ENCODE measurements at regions not wholly inside any gene's neighbourhood (a gene's known extent, or its start where the extent isn't known, plus 50 kb on each side); places are given as distances from the start of the nearest gene placed in this dataset.
"Not testable (repeated sequence)": the region's sequence is repeated elsewhere in the genome, so short reads cannot be mapped to it uniquely, and the experiment has no call there.

DNA sequence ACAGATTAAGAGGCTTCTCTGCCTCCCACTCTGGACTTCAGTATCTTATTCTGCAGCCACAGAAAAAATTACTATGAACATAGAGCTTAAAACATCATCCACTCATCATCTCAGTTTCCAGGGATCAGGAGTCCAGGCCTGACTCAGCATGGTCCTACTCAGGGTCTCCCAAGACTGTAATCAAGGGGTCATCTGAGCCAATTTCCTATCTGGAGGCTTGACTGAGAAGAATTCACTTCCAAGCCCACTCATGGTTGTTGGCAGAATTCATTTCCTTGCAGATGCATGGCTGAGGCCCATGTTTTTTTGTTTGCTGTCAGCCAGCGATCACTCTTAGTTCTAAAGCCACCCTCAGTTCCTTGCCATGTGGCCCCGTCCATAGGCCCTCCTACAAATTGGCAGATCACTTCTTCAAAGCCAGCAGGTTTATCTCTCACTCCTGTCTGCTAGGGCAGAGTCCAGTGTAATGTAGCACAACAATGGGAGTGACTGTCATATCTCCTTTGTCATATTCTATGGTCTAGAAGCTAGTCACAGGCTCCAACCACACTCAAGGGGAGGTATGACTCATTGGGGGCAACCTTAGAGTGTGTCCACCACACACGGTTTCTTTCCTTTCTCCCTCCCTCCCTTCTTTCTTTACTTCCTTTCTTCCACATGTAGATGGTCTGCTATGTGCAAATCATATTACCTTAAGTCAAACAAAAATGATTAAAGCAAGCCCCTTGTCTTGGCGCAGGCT is 251.6 kb downstream of the QDPR start:
- Mint-ChIP-seq H3K27ac (no peak overlapping the region), H3K4me3 (no peak overlapping the region), H3K27me3 (ENCODE audit: low read depth) (peaks cover 7% of the 10 kb centered on the region), H3K4me1 (ENCODE audit: low read depth) (no peaks in the 10 kb centered on the region), H3K9me3 (ENCODE audit: insufficient read depth) (no peaks in the 10 kb centered on the region), H3K36me3 (ENCODE audit: low read depth) (no peaks in the 10 kb centered on the region)
- DNase-seq = no peak
- ATAC-seq = no peak
- POLR2A ChIA-PET = no interaction called here
- CTCF ChIA-PET = no interaction called here

DNA sequence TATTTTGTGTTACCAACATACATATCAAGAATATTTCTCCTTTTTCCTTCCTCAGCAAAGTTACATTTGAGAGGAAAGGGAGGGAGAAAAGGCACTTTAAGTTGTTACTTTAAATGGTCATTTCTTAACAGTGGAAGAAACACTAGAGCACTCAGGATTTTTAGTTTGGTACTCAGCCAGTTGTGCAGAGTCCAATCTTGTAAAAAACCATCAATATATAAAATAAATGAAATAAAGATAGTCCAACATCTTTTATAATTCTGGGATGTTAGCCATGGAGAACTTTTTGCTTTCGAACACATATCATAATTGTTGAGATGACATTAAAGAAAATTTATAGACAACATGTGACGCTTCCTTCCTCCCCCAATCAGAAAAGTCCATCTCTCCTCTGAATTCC is 253.8 kb downstream of the QDPR start:
- Mint-ChIP-seq H3K4me1 (ENCODE audit: low read depth) (no peaks in the 10 kb centered on the region), H3K27ac (no peak overlapping the region), H3K27me3 (ENCODE audit: low read depth) (peaks cover 7% of the 10 kb centered on the region), H3K9me3 (ENCODE audit: insufficient read depth) (no peaks in the 10 kb centered on the region), H3K36me3 (ENCODE audit: low read depth) (no peaks in the 10 kb centered on the region), H3K4me3 (no peak overlapping the region)
- CTCF ChIA-PET = no interaction called here
- no peak for ATAC-seq
- POLR2A ChIA-PET = no interaction called here
- DNase-seq = no peak

DNA sequence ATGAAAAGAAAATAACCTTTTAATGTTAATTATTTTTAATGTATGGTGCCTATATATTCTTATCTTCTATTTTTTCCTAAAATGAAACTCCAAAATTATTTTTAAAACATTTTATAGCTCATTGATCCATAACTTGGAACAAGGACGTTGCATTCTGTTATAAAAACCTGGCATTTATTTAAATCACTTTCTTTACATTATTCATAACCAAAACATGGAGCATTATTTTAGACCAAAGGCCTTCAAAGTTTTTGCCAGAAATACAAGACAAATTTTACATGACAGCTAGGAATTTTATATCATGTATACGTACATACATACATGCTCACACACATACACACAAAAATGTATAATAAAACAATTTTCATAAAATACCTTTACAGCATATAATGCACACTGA is 259.8 kb downstream of the QDPR start:
- peaks cover 10% of the 10 kb centered on the region for H3K27me3 Mint-ChIP-seq (ENCODE audit: low read depth)
- no peaks in the 10 kb centered on the region for H3K4me1 Mint-ChIP-seq (ENCODE audit: low read depth)
- no peak overlapping the region for H3K27ac Mint-ChIP-seq
- POLR2A ChIA-PET = no interaction called here
- CTCF ChIA-PET = no interaction called here
- H3K36me3 Mint-ChIP-seq (ENCODE audit: low read depth) = no peaks in the 10 kb centered on the region
- DNase-seq = no peak
- no peaks in the 10 kb centered on the region for H3K9me3 Mint-ChIP-seq (ENCODE audit: insufficient read depth)
- H3K4me3 Mint-ChIP-seq = no peak overlapping the region
- no peak for ATAC-seq

DNA sequence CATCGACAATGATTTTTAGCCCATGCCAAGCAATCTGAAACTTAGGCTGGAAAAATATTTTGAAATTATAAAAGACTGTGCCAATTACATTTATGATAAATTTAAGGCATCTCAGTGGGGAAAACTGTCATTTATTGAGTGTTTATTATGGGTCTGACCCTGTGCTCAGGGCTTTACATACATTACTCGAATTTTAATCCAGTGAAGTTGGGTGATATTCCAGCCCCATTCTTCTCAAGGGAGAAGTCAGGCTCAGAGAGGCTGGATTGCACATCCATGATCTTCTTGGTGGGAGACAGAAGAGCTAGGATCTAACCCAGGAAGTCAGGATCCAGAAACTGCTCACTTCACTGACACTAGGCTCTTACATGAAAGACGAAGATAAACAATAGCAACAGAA is 260.8 kb downstream of the QDPR start:
- ATAC-seq (no peak), DNase-seq (no peak)
- POLR2A ChIA-PET = no interaction called here
- Mint-ChIP-seq H3K27ac (no peak overlapping the region), H3K9me3 (ENCODE audit: insufficient read depth) (no peaks in the 10 kb centered on the region), H3K27me3 (ENCODE audit: low read depth) (peaks cover 10% of the 10 kb centered on the region), H3K4me1 (ENCODE audit: low read depth) (no peaks in the 10 kb centered on the region), H3K4me3 (no peak overlapping the region), H3K36me3 (ENCODE audit: low read depth) (no peaks in the 10 kb centered on the region)
- CTCF ChIA-PET = interaction anchor here (0.8 kb wide), 1 partner anchor 168 kb away, joined by 3 read pairs; no protein-coding TSS in a partner anchor

DNA sequence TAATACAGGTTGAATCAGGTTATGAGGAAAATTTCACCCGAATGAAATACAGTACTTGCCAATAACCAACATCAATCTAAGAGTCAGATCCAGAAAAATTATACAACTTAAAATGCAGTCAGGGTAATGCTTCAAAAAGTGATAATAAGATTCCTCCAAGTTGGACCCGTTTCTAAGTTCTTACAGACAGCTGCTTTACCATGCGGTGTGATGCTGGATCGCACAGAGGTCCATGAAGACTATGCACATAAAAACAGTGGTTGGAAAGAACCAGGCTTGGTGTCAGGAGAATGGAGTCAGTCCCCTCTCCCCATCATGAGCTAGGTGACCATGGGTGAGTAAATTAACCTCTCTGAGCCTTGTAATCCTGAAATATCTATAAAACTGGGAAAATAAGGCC is 261.3 kb downstream of the QDPR start:
- H3K27ac Mint-ChIP-seq = no peak overlapping the region
- ChIA-PET CTCF (interaction anchor here (0.8 kb wide), 1 partner anchor 169 kb away, joined by 3 read pairs; no protein-coding TSS in a partner anchor), POLR2A (no interaction called here)
- ATAC-seq (no peak), DNase-seq (no peak)
- no peak overlapping the region for H3K4me3 Mint-ChIP-seq
- H3K4me1 Mint-ChIP-seq (ENCODE audit: low read depth) = no peaks in the 10 kb centered on the region
- H3K9me3 Mint-ChIP-seq (ENCODE audit: insufficient read depth) = no peaks in the 10 kb centered on the region
- peaks cover 8% of the 10 kb centered on the region for H3K27me3 Mint-ChIP-seq (ENCODE audit: low read depth)
- no peaks in the 10 kb centered on the region for H3K36me3 Mint-ChIP-seq (ENCODE audit: low read depth)

DNA sequence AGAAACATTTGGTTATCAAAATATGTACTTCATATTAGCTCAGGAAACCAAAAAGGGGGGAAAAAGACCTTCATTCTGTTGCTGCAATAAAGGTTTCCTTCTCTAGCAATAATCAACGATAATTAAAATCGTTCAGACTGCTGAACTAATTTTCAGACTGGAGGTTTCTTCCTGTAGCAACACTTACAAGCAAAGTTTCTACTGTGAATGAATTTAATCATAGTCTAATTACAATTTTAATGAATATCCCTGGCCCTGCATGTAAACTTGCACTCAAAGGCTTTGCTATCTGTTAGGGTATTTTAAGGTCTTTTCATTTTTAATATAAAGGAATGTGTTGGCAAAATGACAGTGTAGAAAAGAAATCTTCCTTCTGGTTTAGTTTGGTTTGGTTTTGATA is 265.2 kb downstream of the QDPR start:
- Mint-ChIP-seq H3K9me3 (ENCODE audit: insufficient read depth) (no peaks in the 10 kb centered on the region), H3K4me3 (no peak overlapping the region), H3K4me1 (ENCODE audit: low read depth) (no peaks in the 10 kb centered on the region), H3K36me3 (ENCODE audit: low read depth) (no peaks in the 10 kb centered on the region), H3K27ac (no peak overlapping the region), H3K27me3 (ENCODE audit: low read depth) (peaks cover 6% of the 10 kb centered on the region)
- ChIA-PET POLR2A (no interaction called here), CTCF (no interaction called here)
- DNase-seq = no peak
- no peak for ATAC-seq

DNA sequence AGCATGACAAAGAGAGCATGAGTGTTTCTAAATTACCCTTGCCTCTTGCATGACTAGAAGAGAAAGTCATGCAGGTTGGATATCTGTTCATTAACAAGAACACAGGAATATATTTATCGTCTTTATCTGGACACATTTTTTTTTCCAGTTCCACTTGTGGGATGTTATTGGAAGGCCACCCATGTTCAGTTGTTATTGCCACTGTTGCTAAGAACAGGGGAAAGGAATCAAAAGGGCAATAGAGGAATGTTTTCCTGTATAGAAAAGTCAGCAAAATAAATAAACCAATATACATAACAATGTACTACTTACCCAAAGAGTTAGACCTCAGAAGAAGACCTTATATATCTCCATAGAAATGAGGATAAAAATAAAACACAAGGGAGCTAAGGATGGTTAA is 270.1 kb downstream of the QDPR start:
- Mint-ChIP-seq H3K4me3 (no peak overlapping the region), H3K27ac (no peak overlapping the region), H3K9me3 (ENCODE audit: insufficient read depth) (no peaks in the 10 kb centered on the region), H3K4me1 (ENCODE audit: low read depth) (no peaks in the 10 kb centered on the region), H3K27me3 (ENCODE audit: low read depth) (peaks cover 8% of the 10 kb centered on the region), H3K36me3 (ENCODE audit: low read depth) (no peaks in the 10 kb centered on the region)
- no peak for ATAC-seq
- no peak for DNase-seq
- ChIA-PET POLR2A (no interaction called here), CTCF (no interaction called here)

DNA sequence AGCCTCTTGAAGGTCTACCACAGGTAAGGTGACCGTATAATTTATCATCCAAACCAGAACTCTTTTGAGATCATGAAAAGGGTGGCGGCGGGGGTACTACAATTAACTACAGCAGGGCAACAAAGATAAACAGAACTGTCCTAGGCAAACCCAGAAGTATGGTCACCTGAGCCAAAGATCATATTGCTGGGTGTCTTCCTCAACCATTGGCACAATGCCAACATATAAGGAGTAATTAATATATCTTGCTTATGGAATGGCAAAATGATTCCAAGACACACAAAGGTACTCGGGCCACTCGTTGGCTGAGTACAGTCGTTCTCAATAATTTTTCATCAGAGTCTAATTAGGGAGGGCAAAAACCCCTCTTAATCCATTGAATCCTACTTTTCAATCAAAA is 273.3 kb downstream of the QDPR start:
- DNase-seq = no peak
- ChIA-PET POLR2A (no interaction called here), CTCF (no interaction called here)
- Mint-ChIP-seq H3K27ac (no peak overlapping the region), H3K27me3 (ENCODE audit: low read depth) (peaks cover 10% of the 10 kb centered on the region), H3K9me3 (ENCODE audit: insufficient read depth) (no peaks in the 10 kb centered on the region), H3K36me3 (ENCODE audit: low read depth) (no peaks in the 10 kb centered on the region), H3K4me3 (no peak overlapping the region), H3K4me1 (ENCODE audit: low read depth) (no peaks in the 10 kb centered on the region)
- ATAC-seq = no peak

DNA sequence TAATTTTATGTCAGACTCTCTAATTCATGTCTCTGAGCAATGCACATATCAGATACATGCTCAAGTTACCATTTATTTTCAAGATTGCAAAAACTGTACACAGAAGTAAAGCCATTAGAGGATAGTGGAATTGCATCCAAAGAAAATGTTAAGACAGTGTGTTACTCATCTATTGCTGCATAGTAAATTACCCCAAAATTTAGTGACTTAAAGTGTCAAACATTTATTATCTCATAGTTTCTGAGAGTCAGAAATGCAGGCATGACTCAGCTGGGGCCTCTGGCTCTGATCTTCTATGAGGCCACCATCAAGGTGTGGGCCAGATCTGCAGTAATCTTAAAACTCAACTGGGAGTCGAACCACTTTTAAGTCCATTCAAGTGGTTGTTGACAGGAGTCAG is 275.2 kb downstream of the QDPR start:
- Mint-ChIP-seq H3K27ac (no peak overlapping the region), H3K9me3 (ENCODE audit: insufficient read depth) (no peaks in the 10 kb centered on the region), H3K4me3 (no peak overlapping the region), H3K36me3 (ENCODE audit: low read depth) (no peaks in the 10 kb centered on the region), H3K27me3 (ENCODE audit: low read depth) (peaks cover 7% of the 10 kb centered on the region), H3K4me1 (ENCODE audit: low read depth) (no peaks in the 10 kb centered on the region)
- DNase-seq = no peak
- POLR2A ChIA-PET = no interaction called here
- ATAC-seq = no peak
- CTCF ChIA-PET = interaction anchor here (1.3 kb wide), 1 partner anchor 87 kb away, joined by 3 read pairs; no protein-coding TSS in a partner anchor

DNA sequence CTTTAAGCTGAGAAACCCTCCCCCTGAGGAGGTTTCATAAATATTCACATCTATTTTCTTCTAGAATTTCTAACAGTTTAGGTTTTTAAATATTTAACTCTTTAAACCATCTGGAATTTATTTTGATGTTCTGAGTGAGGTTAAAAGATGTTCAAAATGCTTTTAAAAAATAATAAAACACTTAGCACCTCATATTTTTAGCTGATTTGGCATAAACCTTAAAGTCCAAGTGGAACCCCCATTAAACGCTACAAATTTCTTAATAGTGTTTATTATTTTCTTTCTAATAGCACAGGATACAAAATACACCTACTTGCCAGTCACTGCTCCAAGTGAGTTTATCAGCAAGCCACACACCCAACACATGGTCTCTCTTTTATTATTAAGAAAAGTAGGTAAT is 277.2 kb downstream of the QDPR start:
- ChIA-PET CTCF (interaction anchor here (0.6 kb wide), 2 partner anchors 66 to 103 kb away, joined by 3 read pairs; no protein-coding TSS in a partner anchor), POLR2A (no interaction called here)
- Mint-ChIP-seq H3K9me3 (ENCODE audit: insufficient read depth) (no peaks in the 10 kb centered on the region), H3K27me3 (ENCODE audit: low read depth) (peaks cover 5% of the 10 kb centered on the region), H3K36me3 (ENCODE audit: low read depth) (no peaks in the 10 kb centered on the region), H3K4me3 (no peak overlapping the region), H3K27ac (no peak overlapping the region), H3K4me1 (ENCODE audit: low read depth) (no peaks in the 10 kb centered on the region)
- DNase-seq = no peak
- no peak for ATAC-seq

DNA sequence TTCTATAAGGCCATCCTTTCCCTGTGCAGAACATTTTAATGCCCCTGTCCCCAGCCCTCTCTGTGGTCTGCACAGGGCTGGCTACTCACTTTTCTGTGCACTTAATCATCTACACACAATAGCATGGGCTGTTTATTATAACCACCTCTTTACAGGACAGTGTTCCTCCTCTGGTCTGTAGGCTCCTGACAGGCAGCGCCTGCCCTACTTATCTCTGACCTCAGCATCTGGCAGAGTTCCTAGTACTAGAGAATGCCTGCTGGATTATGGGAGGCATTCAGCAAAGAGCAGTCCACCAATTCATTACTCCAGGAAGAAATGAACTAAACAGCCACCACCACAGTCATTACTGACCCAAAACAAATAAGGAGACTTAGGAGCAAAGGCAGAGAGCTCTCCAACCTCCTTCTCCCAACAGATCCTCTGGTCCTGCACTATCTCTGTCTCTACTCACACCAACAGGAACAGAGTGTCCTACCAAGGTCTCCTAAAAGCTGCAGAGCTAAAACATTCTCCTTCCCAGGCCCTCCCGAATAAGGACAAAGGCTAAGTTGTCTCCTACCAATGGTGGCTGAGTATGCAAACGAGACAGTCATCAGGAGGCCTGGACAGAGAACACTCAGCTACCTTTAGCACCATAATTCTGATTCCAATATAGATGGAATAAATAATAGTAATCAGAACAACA is 279.2 kb downstream of the QDPR start:
- no peaks in the 10 kb centered on the region for H3K9me3 Mint-ChIP-seq (ENCODE audit: insufficient read depth)
- no peak for DNase-seq
- no peaks in the 10 kb centered on the region for H3K4me1 Mint-ChIP-seq (ENCODE audit: low read depth)
- no peak for ATAC-seq
- H3K36me3 Mint-ChIP-seq (ENCODE audit: low read depth) = no peaks in the 10 kb centered on the region
- no peak overlapping the region for H3K4me3 Mint-ChIP-seq
- no peak overlapping the region for H3K27ac Mint-ChIP-seq
- CTCF ChIA-PET = no interaction called here
- H3K27me3 Mint-ChIP-seq (ENCODE audit: low read depth) = peaks cover 10% of the 10 kb centered on the region
- POLR2A ChIA-PET = no interaction called here

DNA sequence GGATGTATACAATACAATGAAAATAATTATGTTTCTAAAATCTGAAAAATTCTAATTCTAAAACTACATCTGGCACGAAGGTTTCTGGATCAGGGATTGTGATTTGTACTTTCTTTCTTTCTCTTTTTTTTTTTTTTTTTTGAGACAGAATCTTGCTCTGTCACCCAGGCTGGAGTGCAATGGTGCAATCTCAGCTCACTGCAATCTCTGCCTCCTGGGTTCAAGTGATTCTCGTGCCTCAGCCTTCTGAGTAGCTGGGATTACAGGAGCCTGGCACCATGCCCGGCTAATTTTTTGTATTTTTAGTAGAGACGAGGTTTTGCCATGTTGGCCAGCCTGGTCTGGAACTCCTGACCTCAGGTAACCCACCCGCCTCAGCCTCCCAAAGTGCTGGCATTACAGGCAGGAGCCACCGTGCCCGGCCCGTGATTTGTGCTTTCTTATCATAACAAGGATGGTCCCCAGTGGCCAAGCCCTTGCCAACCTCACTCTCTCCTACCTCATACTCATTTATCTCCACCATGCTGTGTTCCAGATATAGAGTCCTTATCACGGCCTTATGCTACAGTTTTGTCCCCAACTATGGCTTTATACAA is 279.9 kb downstream of the QDPR start:
- H3K4me3 Mint-ChIP-seq; ATAC-seq; CTCF ChIA-PET; H3K27me3 Mint-ChIP-seq (ENCODE audit: low read depth); H3K4me1 Mint-ChIP-seq (ENCODE audit: low read depth); H3K27ac Mint-ChIP-seq; H3K9me3 Mint-ChIP-seq (ENCODE audit: insufficient read depth); DNase-seq; H3K36me3 Mint-ChIP-seq (ENCODE audit: low read depth); POLR2A ChIA-PET: not testable (repeated sequence)

All from activated CD8-positive, alpha-beta T cell treated with anti-CD3 and anti-CD28 coated beads, Interleukin-2, amount 10 ng/mL, durations not matched to agents 7 days and 5 days (primary cell).